Loucy (cell line): ENCODE measurements at regions not wholly inside any gene's neighbourhood (a gene's known extent, or its start where the extent isn't known, plus 50 kb on each side); places are given as distances from the start of the nearest gene placed in this dataset.

Experiments
- H2AFZ ChIP-seq: fragments of 200-600 bp; sonication (generic); 2 replicates; pipeline ENCODE4 v1.6.0; 2016; ENCODE audit warnings: antibody characterized with exemption, mild to moderate bottlenecking, low read length, moderate library complexity
- H3F3A ChIP-seq: fragments of 200-600 bp; 2 replicates; pipeline ENCODE4 v1.6.0; 2016; ENCODE audit warnings: antibody characterized with exemption, low read depth, mild to moderate bottlenecking
- H3K27me3 ChIP-seq: fragments of 200-600 bp; sonication (generic); 2 replicates; pipeline ENCODE4 v1.6.1; 2014; ENCODE audit warnings: low read length, mild to moderate bottlenecking; ENCODE audit not compliant: insufficient read depth, poor library complexity, severe bottlenecking
- H3K36me3 ChIP-seq: fragments of 200-600 bp; sonication (generic); 2 replicates; pipeline ENCODE4 v1.6.1; 2016; ENCODE audit warnings: low read length; ENCODE audit not compliant: insufficient read depth
- H3K4me1 ChIP-seq: fragments of 200-600 bp; sonication (generic); 2 replicates; pipeline ENCODE4 v1.5.1; 2014; ENCODE audit warnings: low read length, mild to moderate bottlenecking; ENCODE audit not compliant: insufficient read depth, poor library complexity, severe bottlenecking
- H3K4me2 ChIP-seq: fragments of 200-600 bp; sonication (generic); 2 replicates; pipeline ENCODE4 v1.6.0; 2014; ENCODE audit warnings: antibody characterized with exemption, low read length, low read depth, mild to moderate bottlenecking; ENCODE audit not compliant: poor library complexity, severe bottlenecking
- H3K4me3 ChIP-seq: fragments of 200-600 bp; sonication (generic); 2 replicates; pipeline ENCODE4 v1.5.1; 2014; ENCODE audit warnings: low read length, mild to moderate bottlenecking, mixed read lengths; ENCODE audit not compliant: poor library complexity, severe bottlenecking
- H3K79me2 ChIP-seq: fragments of 200-600 bp; sonication (generic); 2 replicates; pipeline ENCODE4 v1.6.1; 2014; ENCODE audit warnings: low read length; ENCODE audit not compliant: insufficient read depth
- H3K9ac ChIP-seq: fragments of 200-600 bp; sonication (generic); 2 replicates; pipeline ENCODE4 v1.6.0; 2014; ENCODE audit warnings: mild to moderate bottlenecking, low read depth, low read length, moderate library complexity; ENCODE audit not compliant: poor library complexity, severe bottlenecking
- H3K9me2 ChIP-seq: fragments of 200-600 bp; sonication (generic); replicated peaks from 2 replicates; pipeline ENCODE4 v1.6.1; 2016; ENCODE audit warnings: low read depth, low read length, mixed read lengths
- H3K9me3 ChIP-seq: fragments of 200-600 bp; sonication (generic); 2 replicates; pipeline ENCODE4 v1.6.1; 2014; ENCODE audit warnings: mild to moderate bottlenecking, antibody characterized with exemption, low read length, low read depth; ENCODE audit not compliant: insufficient read depth
- H4K20me1 ChIP-seq: fragments of 200-600 bp; sonication (generic); 2 replicates; pipeline ENCODE4 v1.6.0; 2014; ENCODE audit warnings: antibody characterized with exemption, low read length, mild to moderate bottlenecking; ENCODE audit not compliant: insufficient read depth, poor library complexity, severe bottlenecking
- CTCF ChIP-seq: fragments of 200-600 bp; sonication (generic); conservative IDR thresholded peaks from 2 replicates; pipeline ENCODE4 v1.5.1; 2014; ENCODE audit warnings: mild to moderate bottlenecking, antibody characterized with exemption, low read length
- EZH2phosphoT487 ChIP-seq: fragments of 200-600 bp; IDR thresholded peaks from 2 replicates; pipeline ENCODE4 v1.6.1; 2018; ENCODE audit warnings: antibody characterized with exemption, mild to moderate bottlenecking, moderate library complexity, borderline replicate concordance

- Histone ChIP-seq H3K4me2 (no peak overlapping the region), H3K36me3 (no peaks in the 10 kb centered on the region), H3K79me2 (no peaks in the 10 kb centered on the region), H3K4me3 (no peak overlapping the region), H4K20me1 (no peaks in the 10 kb centered on the region), H3K9me3 (no peaks in the 10 kb centered on the region), H2AFZ (no peak overlapping the region), H3K27me3 (no peaks in the 10 kb centered on the region), H3F3A (no peaks in the 10 kb centered on the region), H3K9me2 (no peaks in the 10 kb centered on the region), H3K4me1 (peaks cover 10% of the 10 kb centered on the region), H3K9ac (no peak overlapping the region)
- no peak for TF ChIP-seq EZH2phosphoT487
- TF ChIP-seq CTCF: no peak
Measured at GRCh38 chr6:81816380-81816779, 63.9 kb upstream of the TENT5A start.

GRCh38 chr6:81814370-81815076, 62.0 kb upstream of the TENT5A start:
- Histone ChIP-seq H3K79me2 (no peaks in the 10 kb centered on the region), H3K4me1 (peaks cover 11% of the 10 kb centered on the region), H3K36me3 (no peaks in the 10 kb centered on the region), H3K4me3 (no peak overlapping the region), H3K4me2 (no peak overlapping the region), H3K27me3 (no peaks in the 10 kb centered on the region), H2AFZ (no peak overlapping the region), H3F3A (no peaks in the 10 kb centered on the region), H4K20me1 (no peaks in the 10 kb centered on the region), H3K9me2 (no peaks in the 10 kb centered on the region), H3K9me3 (no peaks in the 10 kb centered on the region), H3K9ac (no peak overlapping the region)
- TF ChIP-seq EZH2phosphoT487 (no peak), CTCF (no peak)

- H3K4me1 ChIP-seq: peaks cover 15% of the 10 kb centered on the region
- no peaks in the 10 kb centered on the region for H3K79me2 ChIP-seq
- no peaks in the 10 kb centered on the region for H3K36me3 ChIP-seq
- no peak overlapping the region; the same call in 1 of the 2 replicates for H2AFZ ChIP-seq
- H3K9me2 ChIP-seq: no peaks in the 10 kb centered on the region
- no peaks in the 10 kb centered on the region for H3K9me3 ChIP-seq
- no peaks in the 10 kb centered on the region for H3K27me3 ChIP-seq
- no peaks in the 10 kb centered on the region for H3F3A ChIP-seq
- H4K20me1 ChIP-seq: no peaks in the 10 kb centered on the region
- no peak overlapping the region for H3K4me3 ChIP-seq
- no peak for TF ChIP-seq CTCF
- TF ChIP-seq EZH2phosphoT487: no peak
- no peak overlapping the region for H3K9ac ChIP-seq
- H3K4me2 ChIP-seq: no peak overlapping the region
Measured at GRCh38 chr6:81813305-81813704, 60.8 kb upstream of the TENT5A start.
